Endothelial cell of umbilical vein (primary cell): ENCODE measurements at regions not wholly inside any gene's neighbourhood (a gene's known extent, or its start where the extent isn't known, plus 50 kb on each side); places are given as distances from the start of the nearest gene placed in this dataset.
"Not testable (repeated sequence)": the region's sequence is repeated elsewhere in the genome, so short reads cannot be mapped to it uniquely, and the experiment has no call there.

Experiments used
- CTCF ChIP-seq, 2 donors: IDR thresholded peaks; 1 replicate in 1 of 2; 2 replicates in 1 of 2; pipeline ENCODE4 v1.5.1; 2011; ENCODE audit warnings: low read length in 2 of 2, mild to moderate bottlenecking in 2 of 2, moderate library complexity in 2 of 2, control low read depth in 1 of 2, inconsistent platforms in 1 of 2, low read depth in 1 of 2; ENCODE audit not compliant: insufficient read depth in 1 of 2; ENCODE audit errors: extremely low read depth in 1 of 2
- MAX ChIP-seq: IDR thresholded peaks from 2 replicates; pipeline ENCODE4 v1.6.1; 2011; ENCODE audit not compliant: insufficient read depth, insufficient read length
- POLR2A ChIP-seq: IDR thresholded peaks from 2 replicates; pipeline ENCODE4 v1.6.1; 2012; ENCODE audit warnings: low read depth, mild to moderate bottlenecking, control low read depth, low read length

DNA sequence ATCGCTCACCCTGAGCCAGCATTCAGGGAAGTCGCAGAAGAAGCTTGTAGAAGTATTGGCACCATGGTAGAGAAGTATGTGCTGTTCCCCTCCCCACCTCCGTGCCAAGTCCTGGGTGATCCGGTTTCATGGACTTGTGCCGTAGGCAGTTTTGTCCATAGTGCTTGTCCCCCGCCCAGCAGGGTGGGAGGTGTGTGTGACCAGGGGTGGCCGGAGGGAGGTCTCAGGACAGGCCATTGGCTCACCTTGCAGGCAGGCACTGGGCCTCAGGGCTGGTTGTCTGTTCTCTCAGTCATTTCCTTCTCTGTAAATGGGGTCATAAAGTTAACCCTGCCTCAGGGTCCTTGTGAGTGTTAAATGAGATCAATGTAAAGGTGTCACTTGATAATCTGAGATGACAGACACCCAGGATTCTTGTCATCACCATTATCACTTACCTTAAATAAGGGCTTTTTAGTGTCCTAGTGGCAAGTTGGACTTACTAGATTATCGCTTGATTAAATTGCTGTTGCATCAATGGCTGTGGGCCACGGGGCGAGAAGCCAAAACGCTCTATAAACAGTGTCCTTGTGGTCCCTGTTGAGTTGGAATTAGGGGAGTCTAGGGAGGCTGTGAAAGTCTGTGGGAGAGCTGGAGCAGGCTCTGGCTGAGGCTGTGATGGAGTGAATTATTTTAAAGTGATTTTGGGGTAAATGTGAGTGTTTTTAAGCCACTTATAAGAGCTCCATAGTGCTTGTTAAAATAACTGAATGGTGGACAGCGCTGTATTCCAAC, 130.0 kb downstream of the MRPL57 start:
- TF ChIP-seq CTCF (IDR thresholded peaks at IDR 0.05; ENCODE audit: extremely low read depth in 1 of 2, insufficient read depth in 1 of 2, low read depth in 1 of 2, low read length in 2 of 2); POLR2A; MAX: not testable (repeated sequence)
